ENCODE measurements at regions not wholly inside any gene's neighbourhood (a gene's known extent, or its start where the extent isn't known, plus 50 kb on each side); places are given as distances from the start of the nearest gene placed in this dataset.
A peak's percentile ranks its signal among the peaks of the same experiment; 100 is the strongest.

- Histone ChIP-seq H3K9me3 (ENCODE audit: low read length) (no peaks in the 10 kb centered on the region), H3K9me2 (replicated peaks; ENCODE audit: low read length) (no peaks in the 10 kb centered on the region), H3K27ac (ENCODE audit: low read length) (no peak overlapping the region), H3K79me2 (ENCODE audit: low read length) (no peaks in the 10 kb centered on the region), H3K36me3 (ENCODE audit: low read depth, low read length) (no peaks in the 10 kb centered on the region), H2AFZ (ENCODE audit: low read length) (no peak overlapping the region), H3K9ac (ENCODE audit: low read length) (no peak overlapping the region), H3F3A (ENCODE audit: low read length, unreplicated experiment) (no peaks in the 10 kb centered on the region), H4K20me1 (ENCODE audit: low read length) (no peaks in the 10 kb centered on the region), H3K4me2 (ENCODE audit: low read length) (no peak overlapping the region), H3K27me3 (ENCODE audit: low read length) (no peaks in the 10 kb centered on the region), H3K4me1 (ENCODE audit: insufficient read depth, low read length) (peaks cover 16% of the 10 kb centered on the region), H3K4me3 (ENCODE audit: low read length) (no peak overlapping the region)
- TF ChIP-seq EZH2phosphoT487 (IDR thresholded peaks at IDR 0.05; ENCODE audit: borderline replicate concordance, low read length), result no peak
- TF ChIP-seq CTCF (conservative IDR thresholded peaks at IDR 0.05; ENCODE audit: low read depth, low read length), result peak; percentile 63
- TF ChIP-seq EZH2 (IDR thresholded peaks at IDR 0.05; ENCODE audit: low read length, unreplicated experiment), result no peak
- BruUV-seq (replicated peaks), result no TSS peak
- CTCF ChIA-PET, result interaction anchor here (0.5 kb wide), 1 partner anchor 53 kb away, joined by 4 read pairs; no protein-coding TSS in a partner anchor
- ATAC-seq (no peak), DNase-seq (peak; percentile 31)
- POLR2A ChIA-PET (ENCODE audit: unreplicated experiment), result no interaction called here
- intact Hi-C loops (cut with micrococcal nuclease), result no loop called here
Observed at GRCh38 chr1:88079036-88079435, 605.0 kb upstream of the PKN2 start.

GRCh38 chr1:88080875-88081274 is 603.2 kb upstream of the PKN2 start:
- H3K27me3 ChIP-seq (ENCODE audit: low read length), result no peaks in the 10 kb centered on the region
- H3K9me2 ChIP-seq (replicated peaks; ENCODE audit: low read length), result no peaks in the 10 kb centered on the region
- peak; percentile 86 for ATAC-seq
- no peaks in the 10 kb centered on the region for H3K36me3 ChIP-seq (ENCODE audit: low read depth, low read length)
- no peak overlapping the region for H2AFZ ChIP-seq (ENCODE audit: low read length)
- intact Hi-C loops (cut with micrococcal nuclease), result no loop called here
- H4K20me1 ChIP-seq (ENCODE audit: low read length), result no peaks in the 10 kb centered on the region
- ChIA-PET CTCF (interaction anchor here (0.6 kb wide), 1 partner anchor 375 kb away, joined by 7 read pairs; no protein-coding TSS in a partner anchor), POLR2A (ENCODE audit: unreplicated experiment) (no interaction called here)
- no peaks in the 10 kb centered on the region for H3K9me3 ChIP-seq (ENCODE audit: low read length)
- no peak for TF ChIP-seq EZH2 (IDR thresholded peaks at IDR 0.05; ENCODE audit: low read length, unreplicated experiment)
- TF ChIP-seq CTCF (conservative IDR thresholded peaks at IDR 0.05; ENCODE audit: low read depth, low read length), result no peak
- no peak for TF ChIP-seq EZH2phosphoT487 (IDR thresholded peaks at IDR 0.05; ENCODE audit: borderline replicate concordance, low read length)
- H3K4me1 ChIP-seq (ENCODE audit: insufficient read depth, low read length), result peaks cover 16% of the 10 kb centered on the region
- no peak overlapping the region for H3K4me3 ChIP-seq (ENCODE audit: low read length)
- peak overlapping the region; percentile 54 for H3K27ac ChIP-seq (ENCODE audit: low read length)
- H3F3A ChIP-seq (ENCODE audit: low read length, unreplicated experiment), result no peaks in the 10 kb centered on the region
- H3K9ac ChIP-seq (ENCODE audit: low read length), result 0 out of 2 replicates have a peak overlapping the region, but pooled peaks have one; percentile 5
- H3K79me2 ChIP-seq (ENCODE audit: low read length), result no peaks in the 10 kb centered on the region
- peak overlapping the region; percentile 66 for H3K4me2 ChIP-seq (ENCODE audit: low read length)
- DNase-seq, result peak; percentile 56
- no TSS peak for BruUV-seq (replicated peaks)

- Histone ChIP-seq H3K4me1 (ENCODE audit: insufficient read depth, low read length) (no peaks in the 10 kb centered on the region), H3K27me3 (ENCODE audit: low read length) (no peaks in the 10 kb centered on the region), H3K9me3 (ENCODE audit: low read length) (no peaks in the 10 kb centered on the region), H3K4me3 (ENCODE audit: low read length) (no peak overlapping the region), H3K36me3 (ENCODE audit: low read depth, low read length) (no peaks in the 10 kb centered on the region), H3K9ac (ENCODE audit: low read length) (no peak overlapping the region), H3F3A (ENCODE audit: low read length, unreplicated experiment) (no peaks in the 10 kb centered on the region), H3K9me2 (replicated peaks; ENCODE audit: low read length) (no peaks in the 10 kb centered on the region), H3K4me2 (ENCODE audit: low read length) (no peak overlapping the region), H3K79me2 (ENCODE audit: low read length) (no peaks in the 10 kb centered on the region), H2AFZ (ENCODE audit: low read length) (no peak overlapping the region), H4K20me1 (ENCODE audit: low read length) (no peaks in the 10 kb centered on the region), H3K27ac (ENCODE audit: low read length) (no peak overlapping the region)
- ATAC-seq (no peak), DNase-seq (no peak)
- ChIA-PET POLR2A (ENCODE audit: unreplicated experiment) (no interaction called here), CTCF (no interaction called here)
- intact Hi-C loops (cut with micrococcal nuclease), result no loop called here
- TF ChIP-seq CTCF (conservative IDR thresholded peaks at IDR 0.05; ENCODE audit: low read depth, low read length) (no peak), EZH2 (IDR thresholded peaks at IDR 0.05; ENCODE audit: low read length, unreplicated experiment) (no peak), EZH2phosphoT487 (IDR thresholded peaks at IDR 0.05; ENCODE audit: borderline replicate concordance, low read length) (no peak)
- no TSS peak for BruUV-seq (replicated peaks)
Observed at GRCh38 chr1:88088481-88088880, 595.6 kb upstream of the PKN2 start.

Data from PC-3 (cell line).